ENCODE measurements at regions not wholly inside any gene's neighbourhood (a gene's known extent, or its start where the extent isn't known, plus 50 kb on each side); places are given as distances from the start of the nearest gene placed in this dataset.

GRCh38 chr1:157284451-157284850, 146.3 kb upstream of the ETV3 start:
- no peak overlapping the region for H3K27ac ChIP-seq (ENCODE audit: low read depth in 1 of 2, low read length in 2 of 2)
- no peak overlapping the region for H2AFZ ChIP-seq (ENCODE audit: insufficient read depth, low read depth, low read length, poor library complexity, severe bottlenecking)
- no peak overlapping the region for H3K9ac ChIP-seq (ENCODE audit: insufficient read depth, low read length, poor library complexity, severe bottlenecking)
- no CpG with 5 or more reads among the region's 1 CpG for WGBS (ENCODE audit: insufficient coverage)
- H3K9me3 ChIP-seq (replicated peaks in 1 of 2; ENCODE audit: control insufficient read depth in 1 of 2, insufficient read depth in 1 of 2, low read length in 2 of 2): no peaks in the 10 kb centered on the region
- Mint-ChIP-seq H3K4me3 (no peak overlapping the region), H3K36me3 (no peaks in the 10 kb centered on the region), H3K4me1 (peaks cover 7% of the 10 kb centered on the region), H3K9me3 (peaks cover 0 to 2% (median 0%) of the 10 kb centered on the region in 7 donors), H3K27ac (no peak overlapping the region), H3K27me3 (ENCODE audit: low read depth in 3 of 3) (peaks cover 18 to 24% (median 21%) of the 10 kb centered on the region in 3 donors)
- intact Hi-C loops (cut with micrococcal nuclease): no loop called here
- no peaks in the 10 kb centered on the region for H3K4me1 ChIP-seq (ENCODE audit: control insufficient read depth in 1 of 2, insufficient read depth in 2 of 2, low read length in 2 of 2)
- H3K36me3 ChIP-seq (replicated peaks in 1 of 2; ENCODE audit: control insufficient read depth in 1 of 2, insufficient read depth in 2 of 2, low read length in 2 of 2): no peaks in the 10 kb centered on the region
- peaks cover 17 to 20% of the 10 kb centered on the region in 2 donors for H3K27me3 ChIP-seq (ENCODE audit: control insufficient read depth in 2 of 2, insufficient read depth in 2 of 2, low read length in 2 of 2)
- H3K79me2 ChIP-seq (ENCODE audit: insufficient read depth, low read length): no peaks in the 10 kb centered on the region
- H4K20me1 ChIP-seq (ENCODE audit: insufficient read depth, low read length): no peaks in the 10 kb centered on the region
- no peak overlapping the region for H3K4me2 ChIP-seq (replicated peaks; ENCODE audit: extremely low read depth, low read length, poor library complexity, severe bottlenecking)
- no peak for DNase-seq
- no peak overlapping the region for H3K4me3 ChIP-seq (replicated peaks in 1 of 3; ENCODE audit: low read depth in 2 of 3, low read length in 3 of 3)
- no peak for TF ChIP-seq CTCF (IDR thresholded peaks at IDR 0.05)

- 69% methylated on average over 2 of the region's 3 CpGs for WGBS (ENCODE audit: insufficient coverage)
- Mint-ChIP-seq H3K27me3 (ENCODE audit: low read depth in 3 of 3) (peaks cover 3 to 19% (median 9%) of the 10 kb centered on the region in 3 donors), H3K27ac (no peak overlapping the region), H3K4me3 (peak overlapping the region in 1 of 2 donors; percentile 62), H3K36me3 (no peaks in the 10 kb centered on the region), H3K9me3 (peaks cover 0 to 7% (median 0%) of the 10 kb centered on the region in 7 donors), H3K4me1 (peaks cover 5% of the 10 kb centered on the region)
- no peak overlapping the region for H3K9ac ChIP-seq (ENCODE audit: insufficient read depth, low read length, poor library complexity, severe bottlenecking)
- H2AFZ ChIP-seq (ENCODE audit: insufficient read depth, low read depth, low read length, poor library complexity, severe bottlenecking): no peak overlapping the region
- no peak for DNase-seq
- H3K4me2 ChIP-seq (replicated peaks; ENCODE audit: extremely low read depth, low read length, poor library complexity, severe bottlenecking): no peak overlapping the region
- no peaks in the 10 kb centered on the region for H4K20me1 ChIP-seq (ENCODE audit: insufficient read depth, low read length)
- no peaks in the 10 kb centered on the region for H3K79me2 ChIP-seq (ENCODE audit: insufficient read depth, low read length)
- no peak overlapping the region for H3K4me3 ChIP-seq (replicated peaks in 1 of 3; ENCODE audit: low read depth in 2 of 3, low read length in 3 of 3)
- no peaks in the 10 kb centered on the region for H3K4me1 ChIP-seq (ENCODE audit: control insufficient read depth in 1 of 2, insufficient read depth in 2 of 2, low read length in 2 of 2)
- H3K27me3 ChIP-seq (ENCODE audit: control insufficient read depth in 2 of 2, insufficient read depth in 2 of 2, low read length in 2 of 2): peaks cover 23 to 37% of the 10 kb centered on the region in 2 donors
- no peak overlapping the region for H3K27ac ChIP-seq (ENCODE audit: low read depth in 1 of 2, low read length in 2 of 2)
- TF ChIP-seq CTCF (IDR thresholded peaks at IDR 0.05): no peak
- H3K9me3 ChIP-seq (replicated peaks in 1 of 2; ENCODE audit: control insufficient read depth in 1 of 2, insufficient read depth in 1 of 2, low read length in 2 of 2): no peaks in the 10 kb centered on the region
- intact Hi-C loops (cut with micrococcal nuclease): no loop called here
- no peaks in the 10 kb centered on the region for H3K36me3 ChIP-seq (replicated peaks in 1 of 2; ENCODE audit: control insufficient read depth in 1 of 2, insufficient read depth in 2 of 2, low read length in 2 of 2)
Measured at GRCh38 chr1:157279802-157280140, 141.6 kb upstream of the ETV3 start.

Data from CD14-positive monocyte (primary cell).